HG03521 (cell line): ENCODE measurements at regions not wholly inside any gene's neighbourhood (a gene's known extent, or its start where the extent isn't known, plus 50 kb on each side); places are given as distances from the start of the nearest gene placed in this dataset.
"Not testable (repeated sequence)": the region's sequence is repeated elsewhere in the genome, so short reads cannot be mapped to it uniquely, and the experiment has no call there.

Source experiments
- ATAC-seq: cut with Tn5 transposase; IDR thresholded peaks from one replicate; pipeline ENCODE4 v1.9.1; 2021; ENCODE audit warnings: mild to moderate bottlenecking, moderate library complexity; ENCODE audit not compliant: unreplicated experiment

GRCh38 chr12:102728506-102729242 is 188.4 kb downstream of the PAH start:
- no peak for ATAC-seq

GRCh38 chr12:102726686-102727085 is 190.4 kb downstream of the PAH start:
- ATAC-seq = no peak

GRCh38 chr12:102722147-102722546 is 194.9 kb downstream of the PAH start:
- no peak for ATAC-seq

- no peak for ATAC-seq
Observed at GRCh38 chr12:102708108-102708507, 208.9 kb downstream of the PAH start.

- no peak for ATAC-seq
Observed at GRCh38 chr12:102702447-102703114, 214.5 kb downstream of the PAH start.

GRCh38 chr12:102696045-102696444 is 215.7 kb upstream of the IGF1 start:
- no peak for ATAC-seq

- no peak for ATAC-seq
Observed at GRCh38 chr12:102694903-102695302, 214.5 kb upstream of the IGF1 start.

GRCh38 chr12:102691773-102692555 is 211.6 kb upstream of the IGF1 start:
- ATAC-seq = no peak

GRCh38 chr12:102690253-102690652 is 209.9 kb upstream of the IGF1 start:
- no peak for ATAC-seq

- no peak for ATAC-seq
Observed at GRCh38 chr12:102689701-102690100, 209.3 kb upstream of the IGF1 start.

- no peak for ATAC-seq
Observed at GRCh38 chr12:102687523-102687922, 207.2 kb upstream of the IGF1 start.

- no peak for ATAC-seq
Observed at GRCh38 chr12:102685841-102686240, 205.5 kb upstream of the IGF1 start.

- no peak for ATAC-seq
Observed at GRCh38 chr12:102685172-102685571, 204.8 kb upstream of the IGF1 start.

- ATAC-seq = no peak
Observed at GRCh38 chr12:102682366-102683289, 202.3 kb upstream of the IGF1 start.

- no peak for ATAC-seq
Observed at GRCh38 chr12:102681747-102682146, 201.4 kb upstream of the IGF1 start.

GRCh38 chr12:102681309-102681708 is 200.9 kb upstream of the IGF1 start:
- ATAC-seq = no peak

GRCh38 chr12:102680304-102680703 is 199.9 kb upstream of the IGF1 start:
- no peak for ATAC-seq

- no peak for ATAC-seq
Observed at GRCh38 chr12:102676812-102677211, 196.4 kb upstream of the IGF1 start.

- no peak for ATAC-seq
Observed at GRCh38 chr12:102675672-102676071, 195.3 kb upstream of the IGF1 start.

GRCh38 chr12:102673606-102674005 is 193.2 kb upstream of the IGF1 start:
- no peak for ATAC-seq

- ATAC-seq = not testable (repeated sequence)
Observed at GRCh38 chr12:102672212-102672611, 191.8 kb upstream of the IGF1 start.
